Naive thymus-derived CD4-positive, alpha-beta T cell (primary cell): ENCODE measurements at regions not wholly inside any gene's neighbourhood (a gene's known extent, or its start where the extent isn't known, plus 50 kb on each side); places are given as distances from the start of the nearest gene placed in this dataset.

Source experiments
- ATAC-seq: fragments of 150-1000 bp; cut with Tn5 transposase; 2 replicates; pipeline ENCODE4 v1.10.0; 2021; ENCODE audit warnings: mild to moderate bottlenecking, moderate library complexity
- CTCF ChIA-PET: fragments of 350-600 bp; sonication (Branson Sonifier 250); formaldehyde crosslinking; loops from one replicate; lab custom pipeline; 2021; ENCODE audit warnings: antibody characterized with exemption; lab: Charles Lee
- POLR2A ChIA-PET: fragments of 350-600 bp; sonication (Branson Sonifier 250); formaldehyde crosslinking; loops from one replicate; lab custom pipeline; 2021; ENCODE audit warnings: antibody characterized with exemption, inconsistent platforms; lab: Charles Lee
- DNase-seq, 9 donors: peaks; one replicate each; pipeline versions ENCODE4 v3.0.0 to v3.0.0-alpha.2; 2020 to 2022; ENCODE audit warnings: mixed read lengths in 1 of 9
- H3K27ac ChIP-seq: one replicate; pipeline ENCODE4 v1.7.0; 2013; ENCODE audit warnings: mild to moderate bottlenecking, low read depth, low read length, moderate library complexity
- H3K27me3 ChIP-seq, 2 donors: one replicate each; pipeline ENCODE4 v1.7.0; 2013; ENCODE audit warnings: low read length in 2 of 2, mild to moderate bottlenecking in 2 of 2, moderate library complexity in 2 of 2; ENCODE audit not compliant: control insufficient read depth in 2 of 2, insufficient read depth in 2 of 2
- H3K36me3 ChIP-seq, 3 experiments: 1 replicate in 2 of 3; 2 replicates in 1 of 3; pipeline ENCODE4 v1.7.0; 2013; ENCODE audit warnings: low read length in 3 of 3, mild to moderate bottlenecking in 3 of 3, moderate library complexity in 1 of 3; ENCODE audit not compliant: insufficient read depth in 3 of 3, control insufficient read depth in 2 of 3
- H3K4me1 ChIP-seq, 2 donors: one replicate each; pipeline ENCODE4 v1.7.0; 2013; ENCODE audit warnings: low read length in 2 of 2, mild to moderate bottlenecking in 2 of 2, moderate library complexity in 1 of 2; ENCODE audit not compliant: control insufficient read depth in 2 of 2, insufficient read depth in 2 of 2
- H3K4me3 ChIP-seq: 2 replicates; pipeline ENCODE4 v1.7.0; 2013; ENCODE audit warnings: mild to moderate bottlenecking, low read length
- H3K9me3 ChIP-seq, 3 experiments: 1 replicate in 2 of 3; 2 replicates in 1 of 3; pipeline ENCODE4 v1.7.0; 2013; ENCODE audit warnings: low read length in 3 of 3; ENCODE audit not compliant: control insufficient read depth in 2 of 3
- H3K27ac Mint-ChIP-seq, 9 donors: one replicate each; pipeline ENCODE4 v1.8.0; 2020 to 2022; ENCODE audit warnings: mixed read lengths in 9 of 9, mild to moderate bottlenecking in 8 of 9, moderate library complexity in 5 of 9, inconsistent platforms in 2 of 9
- H3K27me3 Mint-ChIP-seq, 5 donors: one replicate each; pipeline ENCODE4 v1.8.0; 2021 to 2022; ENCODE audit warnings: mixed read lengths in 5 of 5, mild to moderate bottlenecking in 1 of 5
- H3K36me3 Mint-ChIP-seq, 5 donors: one replicate each; pipeline ENCODE4 v1.8.0; 2020 to 2022; ENCODE audit warnings: mixed read lengths in 5 of 5, mild to moderate bottlenecking in 3 of 5, inconsistent platforms in 1 of 5
- H3K4me1 Mint-ChIP-seq, 7 donors: one replicate each; pipeline ENCODE4 v1.8.0; 2020 to 2022; ENCODE audit warnings: mixed read lengths in 7 of 7, mild to moderate bottlenecking in 3 of 7, inconsistent platforms in 1 of 7
- H3K4me3 Mint-ChIP-seq, 10 donors: one replicate each; pipeline ENCODE4 v1.8.0; 2020 to 2022; ENCODE audit warnings: mild to moderate bottlenecking in 10 of 10, mixed read lengths in 10 of 10, moderate library complexity in 6 of 10, inconsistent platforms in 2 of 10
- H3K9me3 Mint-ChIP-seq, 11 donors: one replicate each; pipeline ENCODE4 v1.8.0; 2020 to 2022; ENCODE audit warnings: mixed read lengths in 11 of 11, mild to moderate bottlenecking in 4 of 11, inconsistent platforms in 1 of 11, moderate library complexity in 1 of 11
- intact Hi-C, 2 donors: fragments of 100-400 bp; cut with micrococcal nuclease; formaldehyde crosslinking; loops; one replicate each; pipeline ENCODE4 v1.15.1; 2023

DNA sequence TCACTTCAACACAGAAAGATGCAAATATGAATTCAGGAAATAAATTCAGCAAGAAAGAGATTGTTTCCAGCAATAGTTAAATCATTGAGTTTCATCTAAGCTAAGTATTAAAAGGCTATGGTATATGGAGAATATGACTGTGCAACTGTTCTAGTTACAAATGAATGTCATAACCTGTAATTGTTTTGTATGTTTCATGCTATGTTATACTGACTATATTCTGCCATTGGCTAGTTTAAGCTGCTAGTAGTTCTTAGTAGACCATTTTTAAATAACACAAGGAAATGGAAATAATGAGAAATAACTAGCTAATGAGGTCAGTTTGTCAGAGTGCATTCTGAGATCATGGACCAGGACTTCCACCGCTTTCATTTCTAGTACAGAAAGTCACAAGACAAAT, 1154.9 kb upstream of the TMEFF2 start:
- Histone ChIP-seq H3K27ac (no peak overlapping the region), H3K9me3 (no peaks in the 10 kb centered on the region), H3K27me3 (no peaks in the 10 kb centered on the region), H3K36me3 (no peaks in the 10 kb centered on the region), H3K4me3 (no peak overlapping the region), H3K4me1 (peaks cover 0 to 4% of the 10 kb centered on the region in 2 donors)
- Mint-ChIP-seq H3K4me1 (peaks cover 0 to 10% (median 8%) of the 10 kb centered on the region in 7 donors), H3K27me3 (no peaks in the 10 kb centered on the region), H3K27ac (no peak overlapping the region), H3K36me3 (no peaks in the 10 kb centered on the region), H3K4me3 (no peak overlapping the region), H3K9me3 (no peaks in the 10 kb centered on the region)
- intact Hi-C loops = no loop called here
- no peak for ATAC-seq
- CTCF ChIA-PET = no interaction called here
- POLR2A ChIA-PET = no interaction called here
- no peak for DNase-seq

DNA sequence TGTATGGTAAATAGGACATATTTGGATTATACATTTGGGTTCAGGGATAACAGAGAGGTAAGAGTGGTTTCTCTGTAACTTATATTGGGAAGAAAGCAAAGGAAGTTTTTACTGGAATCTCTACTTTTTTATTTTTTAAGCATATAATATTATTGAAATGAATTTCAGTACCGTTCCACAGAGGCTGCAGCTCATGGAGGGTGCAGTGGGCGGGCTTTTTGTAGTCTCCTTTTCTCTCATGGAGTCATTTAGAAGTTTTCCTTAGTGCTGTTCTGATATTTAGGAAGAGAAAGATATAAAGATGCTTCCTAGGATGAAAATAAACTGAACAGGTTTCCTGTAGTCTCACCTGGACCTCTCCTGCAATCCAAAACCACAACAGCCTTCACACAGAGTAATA, 1153.3 kb upstream of the TMEFF2 start:
- H3K9me3 Mint-ChIP-seq = no peaks in the 10 kb centered on the region

GRCh38 chr2:193336781-193337180, 1142.0 kb upstream of the TMEFF2 start:
- H3K4me1 Mint-ChIP-seq = no peaks in the 10 kb centered on the region
- POLR2A ChIA-PET = no interaction called here
- intact Hi-C loops = no loop called here
- Histone ChIP-seq H3K9me3 (no peaks in the 10 kb centered on the region), H3K27ac (no peak overlapping the region), H3K36me3 (no peaks in the 10 kb centered on the region), H3K27me3 (no peaks in the 10 kb centered on the region), H3K4me1 (no peaks in the 10 kb centered on the region), H3K4me3 (no peak overlapping the region)
- no peak for DNase-seq
- no peaks in the 10 kb centered on the region for H3K36me3 Mint-ChIP-seq
- H3K9me3 Mint-ChIP-seq = no peaks in the 10 kb centered on the region
- no peak overlapping the region for H3K27ac Mint-ChIP-seq
- CTCF ChIA-PET = no interaction called here
- H3K27me3 Mint-ChIP-seq = no peaks in the 10 kb centered on the region
- no peak overlapping the region for H3K4me3 Mint-ChIP-seq
- ATAC-seq = no peak

More for the DNA sequence above, 1153.3 kb upstream of the TMEFF2 start:
- no peaks in the 10 kb centered on the region for H3K9me3 ChIP-seq
- peaks cover 0 to 4% of the 10 kb centered on the region in 2 donors for H3K4me1 ChIP-seq
- peak overlapping the region; percentile 72 to 83 (median 79) for H3K4me3 Mint-ChIP-seq
- H3K27me3 Mint-ChIP-seq = no peaks in the 10 kb centered on the region
- peaks cover 0 to 10% (median 8%) of the 10 kb centered on the region in 7 donors for H3K4me1 Mint-ChIP-seq
- intact Hi-C loops = no loop called here
- no peaks in the 10 kb centered on the region for H3K27me3 ChIP-seq
- ChIA-PET CTCF (interaction anchor here (0.8 kb wide), 1 partner anchor 14 kb away, joined by 3 read pairs; no protein-coding TSS in a partner anchor), POLR2A (no interaction called here)
- ATAC-seq (no peak), DNase-seq (no peak)
- no peaks in the 10 kb centered on the region for H3K36me3 Mint-ChIP-seq
- H3K4me3 ChIP-seq = peak overlapping the region; percentile 58
- no peaks in the 10 kb centered on the region for H3K36me3 ChIP-seq
- peak overlapping the region in 6 of 9 donors; percentile 45 to 79 (median 67) for H3K27ac Mint-ChIP-seq
- H3K27ac ChIP-seq = no peak overlapping the region

DNA sequence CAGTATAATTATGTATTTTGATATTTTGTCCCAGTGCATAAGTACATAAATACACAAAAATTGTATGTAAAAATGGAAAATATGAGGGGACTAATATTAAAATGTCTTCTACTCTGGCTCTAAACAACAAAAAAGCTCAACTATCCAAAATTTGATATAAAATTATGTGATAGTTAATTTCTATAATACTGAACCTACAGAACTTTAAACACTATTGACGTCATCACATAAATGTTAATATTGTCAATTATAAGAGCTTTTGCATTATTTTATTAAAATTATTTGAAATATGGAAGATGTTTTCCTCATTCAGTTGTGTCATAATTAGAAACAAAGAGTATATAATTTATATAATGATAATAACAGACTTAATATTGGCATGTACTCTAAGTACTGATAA, 1139.7 kb upstream of the TMEFF2 start:
- no peaks in the 10 kb centered on the region for H3K4me1 Mint-ChIP-seq
- peaks cover 0 to 4% (median 0%) of the 10 kb centered on the region in 5 donors for H3K27me3 Mint-ChIP-seq
- no peaks in the 10 kb centered on the region for H3K36me3 ChIP-seq
- H3K4me3 Mint-ChIP-seq = no peak overlapping the region
- POLR2A ChIA-PET = no interaction called here
- intact Hi-C loops = no loop called here
- DNase-seq = no peak
- no peak for ATAC-seq
- no peak overlapping the region for H3K4me3 ChIP-seq
- no peaks in the 10 kb centered on the region for H3K27me3 ChIP-seq
- H3K4me1 ChIP-seq = no peaks in the 10 kb centered on the region
- no peak overlapping the region for H3K27ac ChIP-seq
- no peaks in the 10 kb centered on the region for H3K9me3 ChIP-seq
- CTCF ChIA-PET = no interaction called here
- no peak overlapping the region for H3K27ac Mint-ChIP-seq
- no peaks in the 10 kb centered on the region for H3K36me3 Mint-ChIP-seq
- peaks cover 0 to 4% (median 0%) of the 10 kb centered on the region in 11 donors for H3K9me3 Mint-ChIP-seq

GRCh38 chr2:193333539-193333938, 1138.8 kb upstream of the TMEFF2 start:
- ChIA-PET POLR2A (no interaction called here), CTCF (no interaction called here)
- H3K9me3 Mint-ChIP-seq = peaks cover 0 to 4% (median 0%) of the 10 kb centered on the region in 11 donors
- intact Hi-C loops = no loop called here
- DNase-seq (no peak), ATAC-seq (no peak)
- no peak overlapping the region for H3K27ac Mint-ChIP-seq
- H3K4me1 ChIP-seq = no peaks in the 10 kb centered on the region
- H3K4me3 ChIP-seq = no peak overlapping the region
- H3K36me3 ChIP-seq = no peaks in the 10 kb centered on the region
- H3K9me3 ChIP-seq = no peaks in the 10 kb centered on the region
- H3K4me3 Mint-ChIP-seq = no peak overlapping the region
- H3K27me3 ChIP-seq = no peaks in the 10 kb centered on the region
- H3K36me3 Mint-ChIP-seq = no peaks in the 10 kb centered on the region
- peaks cover 0 to 4% (median 0%) of the 10 kb centered on the region in 5 donors for H3K27me3 Mint-ChIP-seq
- no peak overlapping the region for H3K27ac ChIP-seq
- H3K4me1 Mint-ChIP-seq = no peaks in the 10 kb centered on the region

GRCh38 chr2:193332941-193333340, 1138.2 kb upstream of the TMEFF2 start:
- peaks cover 0 to 4% (median 0%) of the 10 kb centered on the region in 11 donors for H3K9me3 Mint-ChIP-seq

GRCh38 chr2:193331676-193332075, 1136.9 kb upstream of the TMEFF2 start:
- Histone ChIP-seq H3K27ac (no peak overlapping the region), H3K9me3 (no peaks in the 10 kb centered on the region), H3K27me3 (no peaks in the 10 kb centered on the region), H3K36me3 (no peaks in the 10 kb centered on the region), H3K4me3 (no peak overlapping the region), H3K4me1 (no peaks in the 10 kb centered on the region)
- Mint-ChIP-seq H3K36me3 (no peaks in the 10 kb centered on the region), H3K27ac (no peak overlapping the region), H3K4me1 (no peaks in the 10 kb centered on the region), H3K4me3 (no peak overlapping the region), H3K27me3 (peaks cover 0 to 4% (median 0%) of the 10 kb centered on the region in 5 donors), H3K9me3 (peaks cover 0 to 4% (median 0%) of the 10 kb centered on the region in 11 donors)
- DNase-seq (no peak), ATAC-seq (no peak)
- ChIA-PET POLR2A (no interaction called here), CTCF (no interaction called here)
- intact Hi-C loops = no loop called here

More at GRCh38 chr2:193332941-193333340, 1138.2 kb upstream of the TMEFF2 start:
- Mint-ChIP-seq H3K27ac (no peak overlapping the region), H3K27me3 (peaks cover 0 to 4% (median 0%) of the 10 kb centered on the region in 5 donors), H3K4me1 (no peaks in the 10 kb centered on the region), H3K4me3 (no peak overlapping the region), H3K36me3 (no peaks in the 10 kb centered on the region)
- ATAC-seq (no peak), DNase-seq (no peak)
- no peaks in the 10 kb centered on the region for H3K36me3 ChIP-seq
- H3K27ac ChIP-seq = no peak overlapping the region
- H3K27me3 ChIP-seq = no peaks in the 10 kb centered on the region
- H3K4me3 ChIP-seq = no peak overlapping the region
- intact Hi-C loops = no loop called here
- no peaks in the 10 kb centered on the region for H3K9me3 ChIP-seq
- no peaks in the 10 kb centered on the region for H3K4me1 ChIP-seq
- POLR2A ChIA-PET = no interaction called here
- CTCF ChIA-PET = no interaction called here
